MCF 10A (cell line): ENCODE measurements at regions not wholly inside any gene's neighbourhood (a gene's known extent, or its start where the extent isn't known, plus 50 kb on each side); places are given as distances from the start of the nearest gene placed in this dataset.

Experiments
- BruUV-seq: library from RNA; stranded (reverse); fragments of 400-500 nt; replicated peaks from 2 replicates; lab custom pipeline; 2021; lab: Mats Ljungman, UMichigan
- CTCF ChIA-PET: fragments of 300-600 bp; sonication (Branson Sonifier 250); formaldehyde crosslinking; extraction: SDS; loops from one replicate; lab custom pipeline; 2021; ENCODE audit warnings: antibody characterized with exemption, inconsistent platforms; lab: Yijun Ruan, JAX
- POLR2A ChIA-PET: fragments of 300-600, 350-650 bp; sonication (Branson Sonifier 250); formaldehyde crosslinking; extraction: SDS; loops from one replicate; lab custom pipeline; 2020; ENCODE audit warnings: antibody characterized with exemption, inconsistent platforms; lab: Yijun Ruan, JAX
- DNase-seq: peaks from one replicate; pipeline ENCODE4 v3.0.0-alpha.2; 2018; ENCODE audit not compliant: unreplicated experiment
- H3K27ac Mint-ChIP-seq: one replicate; pipeline ENCODE4 v1.8.0; 2022; ENCODE audit warnings: mild to moderate bottlenecking, low read depth, mixed read lengths; ENCODE audit not compliant: unreplicated experiment
- H3K27me3 Mint-ChIP-seq: one replicate; pipeline ENCODE4 v1.8.0; 2022; ENCODE audit warnings: mixed read lengths; ENCODE audit not compliant: insufficient read depth, unreplicated experiment
- H3K36me3 Mint-ChIP-seq: one replicate; pipeline ENCODE4 v1.8.0; 2022; ENCODE audit warnings: mild to moderate bottlenecking, moderate library complexity, mixed read lengths; ENCODE audit not compliant: insufficient read depth, unreplicated experiment
- H3K4me1 Mint-ChIP-seq: one replicate; pipeline ENCODE4 v1.8.0; 2022; ENCODE audit warnings: mixed read lengths; ENCODE audit not compliant: insufficient read depth, unreplicated experiment
- H3K4me3 Mint-ChIP-seq: one replicate; pipeline ENCODE4 v1.8.0; 2022; ENCODE audit warnings: mild to moderate bottlenecking, moderate library complexity, mixed read lengths; ENCODE audit not compliant: unreplicated experiment
- H3K9me3 Mint-ChIP-seq: one replicate; pipeline ENCODE4 v1.8.0; 2022; ENCODE audit warnings: mixed read lengths; ENCODE audit not compliant: unreplicated experiment
- CTCF ChIP-seq: fragments of 200-600 bp; IDR thresholded peaks from one replicate; pipeline ENCODE4 v1.8.0; 2022; ENCODE audit warnings: antibody characterized with exemption, mild to moderate bottlenecking; ENCODE audit not compliant: unreplicated experiment
- intact Hi-C: fragments of 100-400 bp; cut with micrococcal nuclease; formaldehyde crosslinking; loops from 2 replicates; pipeline ENCODE4 v1.14.1; 2022

GRCh38 chr13:76440568-76440967 is 445.6 kb downstream of the KCTD12 start:
- BruUV-seq = no TSS peak
- Mint-ChIP-seq H3K27ac (no peak overlapping the region), H3K9me3 (no peaks in the 10 kb centered on the region), H3K27me3 (no peaks in the 10 kb centered on the region), H3K4me3 (no peak overlapping the region), H3K4me1 (no peaks in the 10 kb centered on the region), H3K36me3 (no peaks in the 10 kb centered on the region)
- CTCF ChIA-PET = interaction anchor here (0.9 to 1.1 kb wide), 2 partner anchors 10 to 167 kb away, joined by 3 to 4 read pairs; no protein-coding TSS in a partner anchor
- POLR2A ChIA-PET = no interaction called here
- no peak for DNase-seq
- TF ChIP-seq CTCF = no peak
- intact Hi-C loops = no loop called here

GRCh38 chr13:76439546-76439945 is 446.7 kb downstream of the KCTD12 start:
- intact Hi-C loops = no loop called here
- Mint-ChIP-seq H3K27ac (no peak overlapping the region), H3K9me3 (no peaks in the 10 kb centered on the region), H3K4me3 (no peak overlapping the region), H3K27me3 (no peaks in the 10 kb centered on the region), H3K36me3 (no peaks in the 10 kb centered on the region), H3K4me1 (no peaks in the 10 kb centered on the region)
- ChIA-PET CTCF (interaction anchor here (1.1 kb wide), 1 partner anchor 11 kb away, joined by 3 read pairs; no protein-coding TSS in a partner anchor), POLR2A (interaction anchor here (0.5 kb wide), 1 partner anchor 593 kb away, joined by 3 read pairs; no protein-coding TSS in a partner anchor)
- TF ChIP-seq CTCF = no peak
- BruUV-seq = no TSS peak
- no peak for DNase-seq

GRCh38 chr13:76438050-76438449 is 448.2 kb downstream of the KCTD12 start:
- no peaks in the 10 kb centered on the region for H3K27me3 Mint-ChIP-seq
- CTCF ChIA-PET = interaction anchor here (0.6 to 0.7 kb wide), 4 partner anchors 35 to 562 kb away, joined by 3 to 4 read pairs (median 4); no protein-coding TSS in a partner anchor
- POLR2A ChIA-PET = no interaction called here
- no peaks in the 10 kb centered on the region for H3K36me3 Mint-ChIP-seq
- peak; percentile 18 for DNase-seq
- H3K4me3 Mint-ChIP-seq = no peak overlapping the region
- TF ChIP-seq CTCF = no peak
- H3K27ac Mint-ChIP-seq = no peak overlapping the region
- no peaks in the 10 kb centered on the region for H3K4me1 Mint-ChIP-seq
- BruUV-seq = no TSS peak
- no peaks in the 10 kb centered on the region for H3K9me3 Mint-ChIP-seq
- intact Hi-C loops = no loop called here

- ChIA-PET CTCF (interaction anchor here (1.5 kb wide), 1 partner anchor 10 kb away, joined by 5 read pairs; no protein-coding TSS in a partner anchor), POLR2A (no interaction called here)
- Mint-ChIP-seq H3K9me3 (no peaks in the 10 kb centered on the region), H3K4me3 (no peak overlapping the region), H3K27ac (no peak overlapping the region), H3K27me3 (no peaks in the 10 kb centered on the region), H3K4me1 (peaks cover 6% of the 10 kb centered on the region), H3K36me3 (no peaks in the 10 kb centered on the region)
- no peak for TF ChIP-seq CTCF
- peak; percentile 29 for DNase-seq
- BruUV-seq = no TSS peak
- intact Hi-C loops = no loop called here
Measured at GRCh38 chr13:76425935-76426334, 460.3 kb downstream of the KCTD12 start.
